ENCODE measurements at regions not wholly inside any gene's neighbourhood (a gene's known extent, or its start where the extent isn't known, plus 50 kb on each side); places are given as distances from the start of the nearest gene placed in this dataset.

GRCh38 chr5:92992073-92992472 is 588.9 kb downstream of the NR2F1-AS1 start:
- no peak for TF ChIP-seq CTCF (IDR thresholded peaks at IDR 0.05 in 4 of 5, conservative IDR thresholded peaks at IDR 0.05 in 1 of 5)
- TF ChIP-seq POLR2A (IDR thresholded peaks at IDR 0.05) = no peak
